HEK293 (cell line): ENCODE measurements at regions not wholly inside any gene's neighbourhood (a gene's known extent, or its start where the extent isn't known, plus 50 kb on each side); places are given as distances from the start of the nearest gene placed in this dataset.

Experiments
- CTCF ChIA-PET: fragments of 350-600 bp; formaldehyde crosslinking; extraction: SDS; loops from one replicate; lab custom pipeline; 2021; ENCODE audit warnings: antibody characterized with exemption; lab: Yijun Ruan, JAX
- POLR2A ChIA-PET: fragments of 300-600 bp; formaldehyde crosslinking; extraction: SDS; loops from one replicate; lab custom pipeline; 2020; ENCODE audit warnings: antibody characterized with exemption, inconsistent platforms; lab: Yijun Ruan, JAX
- H3K27ac ChIP-seq: fragments of 200-500 bp; sonication (Bioruptor generic); 2 replicates; pipeline ENCODE4 v1.5.1; 2014; ENCODE audit warnings: low read depth, low read length, control low read depth, inconsistent platforms; ENCODE audit errors: extremely low read depth
- H3K36me3 ChIP-seq, 2 experiments: fragments of 200-500 bp in 1 of 2; sonication (Bioruptor generic) in 1 of 2; 1 replicate in 1 of 2; 2 replicates in 1 of 2; pipeline ENCODE4 v1.5.1; 2014 to 2017; ENCODE audit warnings: inconsistent platforms in 2 of 2, low read length in 2 of 2; ENCODE audit not compliant: control insufficient read depth in 2 of 2, insufficient read depth in 1 of 2
- H3K4me1 ChIP-seq: fragments of 200-500 bp; sonication (Bioruptor generic); 2 replicates; pipeline ENCODE4 v1.5.1; 2014; ENCODE audit warnings: mild to moderate bottlenecking, low read length, inconsistent platforms; ENCODE audit not compliant: control insufficient read depth, insufficient read depth
- H3K4me3 ChIP-seq: 2 replicates; pipeline ENCODE4 v1.5.1; 2011; ENCODE audit warnings: low read depth, mild to moderate bottlenecking, control low read depth, low read length, moderate library complexity
- H3K9me3 ChIP-seq: fragments of 200-500 bp; sonication (Bioruptor generic); 2 replicates; pipeline ENCODE4 v1.5.1; 2014; ENCODE audit warnings: low read depth, low read length, inconsistent platforms; ENCODE audit not compliant: control insufficient read depth, insufficient read depth
- BCL6B ChIP-seq: fragments of 450-650 bp; formaldehyde crosslinking; IDR thresholded peaks from 2 replicates; pipeline ENCODE4 v1.5.1; 2017; ENCODE audit warnings: missing biosample characterization, missing genetic modification characterization
- HIC1 ChIP-seq: fragments of 450-650 bp; formaldehyde crosslinking; IDR thresholded peaks from 2 replicates; pipeline ENCODE4 v1.5.1; 2016; ENCODE audit warnings: missing biosample characterization, missing genetic modification characterization
- OSR2 ChIP-seq: fragments of 450-650 bp; formaldehyde crosslinking; IDR thresholded peaks from 2 replicates; pipeline ENCODE4 v1.5.1; 2016; ENCODE audit warnings: missing biosample characterization, missing genetic modification characterization
- REST ChIP-seq: fragments of 450-650 bp; formaldehyde crosslinking; IDR thresholded peaks from 2 replicates; pipeline ENCODE4 v1.5.1; 2016; ENCODE audit warnings: missing biosample characterization, missing genetic modification characterization
- YY2 ChIP-seq: fragments of 450-650 bp; formaldehyde crosslinking; IDR thresholded peaks from 2 replicates; pipeline ENCODE4 v1.5.1; 2016; ENCODE audit warnings: missing biosample characterization, missing genetic modification characterization
- ZBTB1 ChIP-seq: fragments of 450-650 bp; formaldehyde crosslinking; IDR thresholded peaks from 2 replicates; pipeline ENCODE4 v1.5.1; 2016; ENCODE audit warnings: missing biosample characterization, missing genetic modification characterization
- ZNF184 ChIP-seq: fragments of 450-650 bp; IDR thresholded peaks from 2 replicates; pipeline ENCODE4 v1.5.1; 2018; ENCODE audit warnings: missing biosample characterization, mild to moderate bottlenecking, missing genetic modification characterization
- ZNF350 ChIP-seq: fragments of 450-650 bp; formaldehyde crosslinking; IDR thresholded peaks from 2 replicates; pipeline ENCODE4 v1.5.0; 2017; ENCODE audit warnings: missing biosample characterization, mild to moderate bottlenecking, missing genetic modification characterization
- ZNF354C ChIP-seq: fragments of 450-650 bp; formaldehyde crosslinking; IDR thresholded peaks from 2 replicates; pipeline ENCODE4 v1.5.1; 2016; ENCODE audit warnings: missing biosample characterization, missing genetic modification characterization, low read depth, borderline replicate concordance
- ZNF362 ChIP-seq: fragments of 450-650 bp; formaldehyde crosslinking; IDR thresholded peaks from 2 replicates; pipeline ENCODE4 v1.5.1; 2016; ENCODE audit warnings: missing biosample characterization, missing genetic modification characterization
- ZNF394 ChIP-seq: fragments of 450-650 bp; formaldehyde crosslinking; IDR thresholded peaks from 2 replicates; pipeline ENCODE4 v1.5.1; 2016; ENCODE audit warnings: missing biosample characterization, missing genetic modification characterization, mild to moderate bottlenecking, moderate library complexity, borderline replicate concordance
- ZNF549 ChIP-seq: fragments of 450-650 bp; IDR thresholded peaks from 2 replicates; pipeline ENCODE4 v1.5.1; 2018; ENCODE audit warnings: missing biosample characterization, missing genetic modification characterization, mild to moderate bottlenecking, inconsistent platforms, moderate library complexity
- ZNF704 ChIP-seq: fragments of 450-650 bp; formaldehyde crosslinking; IDR thresholded peaks from 2 replicates; pipeline ENCODE4 v1.5.1; 2016; ENCODE audit warnings: missing biosample characterization, missing genetic modification characterization
- ZNF747 ChIP-seq: fragments of 450-650 bp; formaldehyde crosslinking; IDR thresholded peaks from 2 replicates; pipeline ENCODE4 v1.5.1; 2016; ENCODE audit warnings: missing biosample characterization, missing genetic modification characterization

GRCh38 chr1:188594542-188595235, 1765.9 kb downstream of the PLA2G4A start (continued):
- TF ChIP-seq HIC1 (tag by site-specific recombination) (no peak), YY2 (tag by site-specific recombination) (no peak), ZNF549 (no peak), ZNF704 (tag by site-specific recombination) (no peak), ZNF747 (tag by site-specific recombination) (no peak), ZNF184 (no peak), BCL6B (tag by site-specific recombination) (no peak), ZNF362 (tag by site-specific recombination) (no peak), OSR2 (no peak)

- TF ChIP-seq ZNF394 (tag by site-specific recombination) (no peak), REST (tag by site-specific recombination) (no peak), ZNF354C (no peak), ZNF350 (tag by site-specific recombination) (no peak), ZBTB1 (tag by site-specific recombination) (no peak)
- Histone ChIP-seq H3K4me3 (no peak overlapping the region), H3K4me1 (no peaks in the 10 kb centered on the region), H3K27ac (no peak overlapping the region), H3K36me3 (no peaks in the 10 kb centered on the region), H3K9me3 (no peaks in the 10 kb centered on the region)
- CTCF ChIA-PET: no interaction called here
- POLR2A ChIA-PET: no interaction called here
Measured at GRCh38 chr1:188599313-188599712, 1770.6 kb downstream of the PLA2G4A start.
